GM19043 (cell line): ENCODE measurements at regions not wholly inside any gene's neighbourhood (a gene's known extent, or its start where the extent isn't known, plus 50 kb on each side); places are given as distances from the start of the nearest gene placed in this dataset.

Experiments used
- ATAC-seq: cut with Tn5 transposase; IDR thresholded peaks from one replicate; pipeline ENCODE4 v1.9.1; 2021; ENCODE audit warnings: low read depth; ENCODE audit not compliant: unreplicated experiment

GRCh38 chr1:224486801-224487583 is 52.4 kb upstream of the WDR26 start:
- no peak for ATAC-seq

GRCh38 chr1:224488806-224489499 is 54.4 kb upstream of the WDR26 start:
- ATAC-seq: no peak

GRCh38 chr1:224489534-224490365 is 55.2 kb upstream of the WDR26 start:
- ATAC-seq: no peak

GRCh38 chr1:224490549-224491537 is 56.2 kb upstream of the WDR26 start:
- ATAC-seq: no peak

GRCh38 chr1:224492015-224492414 is 57.4 kb upstream of the WDR26 start:
- no peak for ATAC-seq

GRCh38 chr1:224492632-224493031 is 58.0 kb upstream of the WDR26 start:
- no peak for ATAC-seq

GRCh38 chr1:224493269-224493668 is 58.7 kb upstream of the WDR26 start:
- ATAC-seq: no peak

- ATAC-seq: no peak
Observed at GRCh38 chr1:224494343-224494742, 59.7 kb upstream of the WDR26 start.

GRCh38 chr1:224495866-224496265 is 61.3 kb upstream of the WDR26 start:
- ATAC-seq: no peak

GRCh38 chr1:224496826-224497225 is 62.2 kb upstream of the WDR26 start:
- ATAC-seq: no peak

- ATAC-seq: peak; percentile 95
Observed at GRCh38 chr1:224497714-224498573, 63.3 kb upstream of the WDR26 start.

GRCh38 chr1:224498574-224499170 is 64.1 kb upstream of the WDR26 start:
- ATAC-seq: no peak

GRCh38 chr1:224499204-224499603 is 64.6 kb upstream of the WDR26 start:
- no peak for ATAC-seq

GRCh38 chr1:224500796-224501195 is 66.2 kb upstream of the WDR26 start:
- no peak for ATAC-seq

GRCh38 chr1:224501836-224502235 is 67.2 kb upstream of the WDR26 start:
- no peak for ATAC-seq

GRCh38 chr1:224502459-224503160 is 68.0 kb upstream of the WDR26 start:
- ATAC-seq: no peak

GRCh38 chr1:224503161-224504118 is 68.8 kb upstream of the WDR26 start:
- ATAC-seq: peak; percentile 89
